ENCODE measurements at regions not wholly inside any gene's neighbourhood (a gene's known extent, or its start where the extent isn't known, plus 50 kb on each side); places are given as distances from the start of the nearest gene placed in this dataset.
"Not testable (repeated sequence)": the region's sequence is repeated elsewhere in the genome, so short reads cannot be mapped to it uniquely, and the experiment has no call there.

DNA sequence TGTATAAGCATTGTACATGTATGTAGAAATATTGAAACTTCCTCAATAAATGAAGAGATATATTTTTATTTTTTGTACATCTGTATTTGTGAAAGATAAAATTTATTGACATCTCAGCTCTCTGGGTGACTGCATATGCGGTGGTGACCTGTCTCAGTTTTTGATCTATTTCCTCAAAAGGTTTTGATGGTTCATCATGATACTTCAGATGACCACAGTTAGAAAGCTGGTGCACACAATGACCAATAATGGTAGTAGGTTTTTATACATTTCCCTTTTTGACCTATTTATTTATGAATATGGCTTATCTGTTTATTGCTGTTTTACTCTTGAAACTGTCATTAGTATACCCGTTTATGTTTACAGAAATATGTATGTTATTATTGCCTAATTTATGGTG lies 549.6 kb upstream of the CHD1 start:
- not testable (repeated sequence) for DNase-seq (ENCODE audit: low read depth in 2 of 3, low spot score in 2 of 3)

GRCh38 chr5:99473328-99473727 lies 544.5 kb upstream of the CHD1 start:
- DNase-seq (ENCODE audit: low read depth in 2 of 3, low spot score in 2 of 3), result not testable (repeated sequence)

- not testable (repeated sequence) for DNase-seq (ENCODE audit: low read depth in 2 of 3, low spot score in 2 of 3)
Observed at GRCh38 chr5:99471726-99472125, 542.9 kb upstream of the CHD1 start.

DNA sequence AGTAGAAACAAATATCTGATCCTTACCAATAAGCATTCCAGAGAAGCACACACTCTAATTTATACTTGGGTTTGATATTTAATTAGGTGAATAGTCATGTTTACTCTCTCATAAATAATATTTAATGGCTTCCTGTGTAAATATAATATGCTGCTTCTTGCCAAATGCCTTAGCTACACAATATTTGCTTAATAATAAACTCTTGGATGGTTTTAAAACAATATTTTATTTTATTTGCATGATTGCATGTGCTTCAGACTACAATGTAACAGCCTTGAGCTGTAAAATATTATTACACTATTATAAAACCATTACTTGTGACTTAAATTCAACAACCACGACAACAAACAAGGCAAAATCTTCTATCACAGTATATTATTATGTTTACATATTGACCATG lies 542.4 kb upstream of the CHD1 start:
- not testable (repeated sequence) for DNase-seq (ENCODE audit: low read depth in 2 of 3, low spot score in 2 of 3)

DNA sequence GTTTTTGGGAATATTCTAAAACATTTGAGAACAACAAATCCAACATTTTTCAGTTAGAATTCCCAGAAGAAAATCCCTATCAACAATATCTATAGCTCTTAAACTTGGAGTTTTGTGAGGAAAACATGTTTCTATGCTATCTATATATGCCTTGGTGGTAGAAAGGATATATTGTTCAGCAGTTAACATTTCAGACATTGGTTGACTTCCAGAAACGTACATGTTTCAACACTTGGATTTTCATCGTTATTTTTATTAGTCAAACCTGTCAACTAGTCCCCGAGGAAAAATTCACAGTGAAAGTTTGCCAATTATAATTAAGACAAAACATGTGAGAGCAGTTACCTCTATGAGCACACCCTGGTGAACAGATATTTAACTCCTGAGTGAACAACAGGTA lies 541.8 kb upstream of the CHD1 start:
- DNase-seq (ENCODE audit: low read depth in 2 of 3, low spot score in 2 of 3), result not testable (repeated sequence)

DNA sequence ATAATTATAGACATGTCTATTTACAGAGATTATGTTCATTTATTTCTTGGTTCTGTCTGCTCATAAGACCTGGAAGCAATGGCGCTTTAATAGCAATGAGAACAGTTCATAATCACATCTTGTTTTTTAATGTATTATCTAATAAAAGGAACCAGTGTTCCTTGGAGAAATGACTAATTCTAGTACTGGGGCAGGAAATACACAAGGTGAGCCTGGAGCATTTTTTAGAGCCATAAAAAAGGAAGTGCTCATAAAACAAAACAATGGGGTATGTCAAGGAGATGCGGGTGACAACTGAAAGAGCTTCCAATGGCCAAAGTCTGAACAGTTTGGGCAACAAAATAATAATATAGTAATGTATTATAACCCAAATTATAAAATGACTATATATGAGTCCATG lies 531.9 kb upstream of the CHD1 start:
- DNase-seq (ENCODE audit: low read depth in 2 of 3, low spot score in 2 of 3), result no peak

- DNase-seq (ENCODE audit: low read depth in 2 of 3, low spot score in 2 of 3), result no peak
Observed at GRCh38 chr5:99453196-99453595, 524.4 kb upstream of the CHD1 start.

DNA sequence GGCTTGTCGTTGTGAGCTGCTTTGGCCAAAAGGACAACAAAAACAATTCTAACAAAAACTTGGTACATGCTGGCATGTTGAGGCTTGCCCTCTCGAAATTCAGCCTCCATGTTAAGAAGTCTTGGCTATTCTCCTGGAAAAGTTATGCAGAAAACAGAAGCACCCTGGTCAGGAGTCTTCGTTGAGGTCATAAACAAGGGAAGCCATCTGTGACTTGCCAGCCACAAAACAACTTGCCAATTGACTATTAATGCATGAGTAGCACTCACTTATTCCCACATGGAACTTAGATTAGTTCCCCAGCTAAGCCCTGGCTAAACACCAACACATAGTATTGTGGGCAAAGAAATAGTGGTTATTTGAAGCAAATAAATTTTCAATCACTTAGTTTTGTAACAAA lies 521.0 kb upstream of the CHD1 start:
- no peak for DNase-seq (ENCODE audit: low read depth in 2 of 3, low spot score in 2 of 3)

DNA sequence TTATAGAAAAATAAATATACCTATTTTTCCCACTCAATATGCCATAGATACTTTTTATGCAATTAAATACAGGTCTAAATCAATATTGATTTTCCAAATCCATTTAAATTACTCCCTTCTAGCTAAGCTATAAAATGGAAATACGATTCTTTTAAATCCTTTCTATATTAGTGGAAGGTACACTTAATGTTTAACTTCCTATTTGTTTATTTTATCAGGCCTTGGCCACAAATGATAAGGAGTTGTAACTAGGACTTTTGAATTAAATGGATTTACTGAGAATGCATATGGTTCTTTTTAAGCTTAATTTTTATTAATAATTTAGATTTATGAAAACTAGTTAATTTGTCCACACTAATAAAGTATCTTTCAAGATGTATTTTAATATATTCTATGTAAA lies 517.0 kb upstream of the CHD1 start:
- DNase-seq (ENCODE audit: low read depth in 2 of 3, low spot score in 2 of 3), result no peak

DNA sequence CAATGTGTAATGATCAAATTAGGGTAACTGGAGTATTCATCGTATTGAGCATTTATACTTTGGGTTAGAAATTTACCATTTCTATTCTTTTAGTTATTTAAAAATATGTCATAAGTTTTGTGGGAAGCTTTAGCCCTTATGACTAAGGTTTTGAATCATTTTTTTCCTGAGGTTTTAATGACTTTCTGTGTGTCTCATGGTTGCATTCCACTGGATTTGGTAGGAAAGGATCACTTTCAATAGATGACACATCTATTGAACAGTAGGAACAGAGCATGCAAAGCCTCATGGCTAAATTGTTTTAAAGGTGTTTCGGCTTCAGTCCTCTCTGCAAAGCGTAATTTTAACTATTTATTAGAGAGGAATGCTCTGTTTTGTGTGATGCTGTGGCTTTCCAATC lies 512.4 kb upstream of the CHD1 start:
- DNase-seq (ENCODE audit: low read depth in 2 of 3, low spot score in 2 of 3), result no peak

DNA sequence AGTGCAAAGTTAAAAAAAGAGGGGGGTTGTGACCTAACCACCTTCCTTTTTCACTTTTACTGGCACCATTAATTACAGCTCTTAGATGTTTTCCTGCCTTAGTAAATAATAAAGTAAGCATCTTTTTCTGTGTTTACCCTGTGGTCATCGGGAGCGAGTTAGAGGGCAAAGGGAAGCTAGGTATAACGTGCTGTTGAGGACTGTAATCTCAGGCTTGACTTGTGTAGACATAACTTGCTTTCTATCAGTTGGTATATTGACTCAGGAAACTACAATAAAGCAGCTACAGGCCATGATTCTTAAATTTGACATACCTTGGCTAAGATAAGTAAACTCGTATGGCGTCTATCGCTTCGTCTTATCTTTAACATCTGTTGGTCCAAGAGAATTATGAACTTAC lies 509.8 kb upstream of the CHD1 start:
- no peak for DNase-seq (ENCODE audit: low read depth in 2 of 3, low spot score in 2 of 3)

GRCh38 chr5:99437986-99438385 lies 509.2 kb upstream of the CHD1 start:
- DNase-seq (ENCODE audit: low read depth in 2 of 3, low spot score in 2 of 3), result no peak

DNA sequence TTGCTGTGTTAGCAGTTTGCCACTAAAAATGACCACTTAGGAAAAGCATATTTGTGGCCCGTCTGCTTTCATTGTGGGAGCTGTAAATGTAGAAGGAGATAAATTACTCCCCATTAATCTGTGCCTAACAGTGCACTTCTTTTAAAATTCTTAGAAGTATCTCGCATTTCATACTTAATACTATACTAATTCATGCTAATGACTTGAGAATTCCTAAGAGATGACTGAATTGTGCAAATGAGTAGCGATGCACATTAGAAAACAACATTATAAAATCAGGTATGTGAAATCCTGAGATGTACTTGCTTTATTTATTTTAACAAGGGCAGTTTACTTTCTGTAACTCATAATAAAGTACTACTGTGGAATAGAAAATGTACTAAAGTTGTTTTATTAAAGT lies 494.6 kb upstream of the CHD1 start:
- DNase-seq (ENCODE audit: low read depth in 2 of 3, low spot score in 2 of 3), result not testable (repeated sequence)

DNA sequence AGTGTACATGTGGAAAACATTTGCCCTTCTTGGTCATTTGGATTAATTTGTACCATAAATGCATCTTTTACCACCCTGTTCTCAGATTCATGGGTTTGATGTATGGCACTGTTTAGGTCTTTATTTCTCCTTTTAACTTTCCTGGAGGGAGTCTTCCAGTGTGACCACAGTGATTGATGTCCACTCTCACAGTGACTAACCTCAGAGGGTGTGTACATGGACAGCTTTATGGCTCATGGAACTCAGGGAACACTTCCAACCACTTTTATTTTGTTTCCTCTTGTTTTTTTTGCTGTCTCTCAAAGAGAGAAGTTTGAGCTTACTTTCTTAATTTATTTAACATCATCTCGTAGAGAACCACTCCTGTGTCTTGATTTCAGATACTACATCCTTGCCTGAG lies 489.8 kb upstream of the CHD1 start:
- DNase-seq (ENCODE audit: low read depth in 2 of 3, low spot score in 2 of 3), result not testable (repeated sequence)

DNA sequence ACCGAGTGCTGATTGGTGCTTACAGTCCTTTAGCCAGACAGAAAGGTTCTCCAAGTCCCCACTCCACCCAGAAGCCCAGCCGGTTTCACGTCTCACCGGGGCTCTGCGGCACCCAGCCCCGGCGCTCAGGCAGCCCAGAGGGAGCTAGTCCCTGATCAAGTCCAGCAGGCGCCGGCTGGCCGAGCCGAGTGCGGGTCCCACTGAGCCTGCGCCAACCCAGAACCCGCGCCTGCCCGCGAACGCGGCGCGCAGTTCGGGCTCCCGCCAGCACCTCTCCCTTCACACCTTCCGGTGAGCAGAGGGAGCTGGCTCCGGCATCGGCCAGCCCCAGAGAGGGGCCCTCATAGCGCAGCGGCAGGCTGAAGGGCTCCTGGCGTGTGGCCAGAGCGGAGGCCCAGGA lies 481.6 kb upstream of the CHD1 start:
- DNase-seq (ENCODE audit: low read depth in 2 of 3, low spot score in 2 of 3), result not testable (repeated sequence)

GRCh38 chr5:99404764-99405302 lies 476.0 kb upstream of the CHD1 start:
- DNase-seq (ENCODE audit: low read depth in 2 of 3, low spot score in 2 of 3), result not testable (repeated sequence)

DNA sequence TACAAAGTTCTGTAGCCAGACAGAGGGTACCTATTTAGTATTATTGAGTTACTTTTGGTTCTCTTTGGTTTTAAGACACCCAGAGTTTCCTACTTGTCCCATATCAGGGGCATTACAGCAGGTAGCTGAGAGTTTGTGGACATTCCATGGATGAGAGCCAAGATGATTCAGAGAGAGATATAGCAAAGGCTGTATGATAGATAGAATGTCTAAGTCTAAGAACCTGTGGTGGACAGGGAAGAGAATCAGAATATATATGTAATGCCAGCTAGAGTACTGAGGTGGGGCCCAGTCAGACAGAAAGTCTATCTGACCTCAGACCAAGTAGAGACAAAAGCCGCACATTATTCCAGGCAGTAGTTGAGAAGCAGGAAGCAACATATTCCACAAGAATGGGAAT lies 471.8 kb upstream of the CHD1 start:
- not testable (repeated sequence) for DNase-seq (ENCODE audit: low read depth in 2 of 3, low spot score in 2 of 3)

DNA sequence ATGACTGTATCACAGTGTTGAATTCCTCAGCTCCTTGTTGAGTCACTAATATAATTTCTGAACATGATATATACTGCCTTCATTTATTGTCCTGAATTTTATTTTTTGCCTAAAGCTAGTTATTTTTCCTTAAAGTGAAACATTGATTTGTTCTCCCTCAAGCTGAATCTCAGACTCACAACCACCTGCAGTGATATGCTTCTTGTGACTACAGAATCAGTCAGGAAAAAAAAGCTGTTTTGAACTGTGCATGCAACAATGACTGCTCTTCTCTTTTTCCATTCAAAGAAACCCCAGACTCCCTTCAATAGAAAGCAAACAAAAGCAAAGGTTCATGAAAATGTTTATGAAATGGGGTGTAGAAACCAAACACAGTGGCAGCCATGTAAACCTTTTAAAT lies 470.2 kb upstream of the CHD1 start:
- DNase-seq (ENCODE audit: low read depth in 2 of 3, low spot score in 2 of 3), result no peak

GRCh38 chr5:99386406-99387077 lies 457.7 kb upstream of the CHD1 start:
- DNase-seq (ENCODE audit: low read depth in 2 of 3, low spot score in 2 of 3), result no peak

DNA sequence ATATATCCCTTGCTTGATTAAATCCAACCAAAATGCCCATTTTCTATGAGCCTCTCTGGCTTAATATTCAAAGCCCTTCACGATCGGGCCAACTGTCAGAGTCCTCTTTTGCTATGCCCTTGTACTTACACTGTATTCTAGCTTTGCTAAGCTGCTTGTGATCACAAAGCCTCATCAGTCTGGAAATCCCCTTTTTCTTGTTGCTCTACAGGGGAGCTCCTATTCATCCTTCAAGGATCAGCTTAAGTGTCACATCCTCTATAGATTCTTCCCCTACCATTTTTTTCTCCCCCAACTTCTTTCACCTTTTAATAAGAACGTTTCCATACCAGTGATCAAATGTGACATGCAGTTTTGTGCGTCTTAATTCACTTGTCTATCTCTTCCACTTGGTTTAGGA lies 450.4 kb upstream of the CHD1 start:
- no peak for DNase-seq (ENCODE audit: low read depth in 2 of 3, low spot score in 2 of 3)

GRCh38 chr5:99378443-99378842 lies 449.6 kb upstream of the CHD1 start:
- no peak for DNase-seq (ENCODE audit: low read depth in 2 of 3, low spot score in 2 of 3)

DNA sequence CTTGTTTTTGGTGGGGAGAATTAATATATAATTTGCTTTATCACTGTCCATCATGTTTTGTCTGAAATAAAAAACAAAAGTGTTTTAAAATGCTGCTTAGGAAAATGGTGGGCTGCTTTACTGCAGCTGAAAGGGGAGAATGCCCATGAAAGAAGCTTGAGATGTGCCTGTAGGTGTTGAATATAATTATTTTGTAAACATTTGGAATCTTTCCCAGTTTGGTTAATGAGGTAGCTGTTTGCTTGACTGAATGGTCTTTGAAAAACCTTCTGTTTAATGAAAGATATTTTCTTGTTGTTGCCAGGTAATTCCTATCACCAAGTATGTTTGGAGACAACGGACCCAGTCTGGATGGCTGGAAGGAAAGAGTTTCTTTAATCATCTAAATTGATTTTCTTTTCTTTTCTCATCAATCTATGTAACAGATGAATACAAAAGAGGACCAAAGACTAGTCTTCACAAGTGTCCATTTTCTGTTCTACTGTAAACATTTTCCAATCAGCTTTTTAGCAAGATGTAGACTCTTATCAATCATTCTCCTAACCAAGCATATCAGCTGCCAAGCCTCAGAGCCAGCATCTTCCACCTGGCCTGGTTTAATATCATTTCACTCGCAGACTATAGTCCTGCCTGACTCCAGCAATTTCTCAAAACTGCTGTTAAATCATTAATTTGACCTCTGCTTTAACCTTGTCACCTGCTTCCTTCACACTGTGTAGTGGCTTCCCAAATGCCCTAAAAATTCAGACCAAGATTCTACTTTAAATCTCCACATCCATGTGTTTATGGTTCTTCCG lies 441.2 kb upstream of the CHD1 start:
- DNase-seq (ENCODE audit: low read depth in 2 of 3, low spot score in 2 of 3), result no peak
